Caco-2 (cell line): ENCODE measurements at regions not wholly inside any gene's neighbourhood (a gene's known extent, or its start where the extent isn't known, plus 50 kb on each side); places are given as distances from the start of the nearest gene placed in this dataset.

ENCODE experiments used
- BruUV-seq: library from RNA; stranded (reverse); fragments of 400-500 nt; replicated peaks from 2 replicates; lab custom pipeline; 2021; lab: Mats Ljungman, UMichigan
- CTCF ChIA-PET: fragments of 300-600 bp; sonication (Branson Sonifier 250); formaldehyde crosslinking; loops from one replicate; lab custom pipeline; 2022; ENCODE audit warnings: antibody characterized with exemption; lab: Charles Lee
- POLR2A ChIA-PET: fragments of 300-600 bp; sonication (Branson Sonifier 250); formaldehyde crosslinking; loops from one replicate; lab custom pipeline; 2022; ENCODE audit warnings: antibody characterized with exemption; lab: Charles Lee
- DNase-seq, 2 experiments: peaks; one replicate each; pipeline versions ENCODE4 v3.0.0 to v3.0.0-alpha.2; 2020 to 2022
- H3K27me3 ChIP-seq: replicated peaks from 2 replicates; pipeline ENCODE4 v1.6.0; 2011; ENCODE audit warnings: low read length; ENCODE audit not compliant: control insufficient read depth, insufficient read depth
- H3K36me3 ChIP-seq: 2 replicates; pipeline ENCODE4 v1.5.1; 2011; ENCODE audit warnings: low read length; ENCODE audit not compliant: control insufficient read depth, insufficient read depth
- H3K4me1 ChIP-seq: fragments of 250-450 bp; sonication (Bioruptor Pico); 2 replicates; pipeline ENCODE4 v1.5.1; 2020; ENCODE audit warnings: mild to moderate bottlenecking
- H3K4me3 ChIP-seq: 2 replicates; pipeline ENCODE4 v1.5.1; 2011; ENCODE audit warnings: low read depth, mild to moderate bottlenecking, control low read depth, low read length
- H3K9me3 ChIP-seq: fragments of 250-450 bp; sonication (Bioruptor Pico); 2 replicates; pipeline ENCODE4 v1.5.1; 2020; ENCODE audit warnings: mild to moderate bottlenecking, moderate library complexity
- H3K27ac Mint-ChIP-seq: one replicate; pipeline ENCODE4 v1.8.0; 2022; ENCODE audit warnings: mixed read lengths; ENCODE audit not compliant: unreplicated experiment
- H3K27me3 Mint-ChIP-seq: one replicate; pipeline ENCODE4 v1.8.0; 2022; ENCODE audit warnings: mixed read lengths; ENCODE audit not compliant: insufficient read depth, unreplicated experiment
- H3K36me3 Mint-ChIP-seq: one replicate; pipeline ENCODE4 v1.8.0; 2022; ENCODE audit warnings: mild to moderate bottlenecking, mixed read lengths; ENCODE audit not compliant: insufficient read depth, unreplicated experiment
- H3K4me1 Mint-ChIP-seq: one replicate; pipeline ENCODE4 v1.8.0; 2022; ENCODE audit warnings: low read depth, mixed read lengths; ENCODE audit not compliant: unreplicated experiment
- H3K4me3 Mint-ChIP-seq: one replicate; pipeline ENCODE4 v1.8.0; 2022; ENCODE audit warnings: mild to moderate bottlenecking, moderate library complexity, mixed read lengths; ENCODE audit not compliant: unreplicated experiment
- H3K9me3 Mint-ChIP-seq: one replicate; pipeline ENCODE4 v1.8.0; 2022; ENCODE audit warnings: mixed read lengths; ENCODE audit not compliant: unreplicated experiment
- CTCF ChIP-seq, 2 experiments: fragments of 200-600 bp in 1 of 2; IDR thresholded peaks; 1 replicate in 1 of 2; 2 replicates in 1 of 2; pipeline versions ENCODE4 v1.5.1 to v1.8.0; 2011 to 2022; ENCODE audit warnings: antibody characterized with exemption in 1 of 2, control low read depth in 1 of 2, inconsistent platforms in 1 of 2, low read depth in 1 of 2, low read length in 1 of 2, mild to moderate bottlenecking in 1 of 2, moderate library complexity in 1 of 2; ENCODE audit not compliant: insufficient read depth in 1 of 2, severe bottlenecking in 1 of 2, unreplicated experiment in 1 of 2
- intact Hi-C: fragments of 100-400 bp; cut with micrococcal nuclease; formaldehyde crosslinking; loops from one replicate; pipeline ENCODE4 v1.10.0; 2022; ENCODE audit not compliant: unreplicated experiment

GRCh38 chr6:122264557-122264956 lies 134.9 kb upstream of the HSF2 start:
- H3K27me3 ChIP-seq, result no peaks in the 10 kb centered on the region
- ChIA-PET POLR2A (no interaction called here), CTCF (no interaction called here)
- H3K4me3 ChIP-seq, result no peak overlapping the region
- no TSS peak for BruUV-seq
- H3K9me3 Mint-ChIP-seq, result no peaks in the 10 kb centered on the region
- H3K4me1 ChIP-seq, result no peaks in the 10 kb centered on the region
- H3K36me3 Mint-ChIP-seq, result no peaks in the 10 kb centered on the region
- H3K36me3 ChIP-seq, result no peaks in the 10 kb centered on the region
- no peak overlapping the region for H3K27ac Mint-ChIP-seq
- H3K27me3 Mint-ChIP-seq, result no peaks in the 10 kb centered on the region
- H3K4me1 Mint-ChIP-seq, result no peaks in the 10 kb centered on the region
- H3K9me3 ChIP-seq, result no peaks in the 10 kb centered on the region
- intact Hi-C loops, result no loop called here
- H3K4me3 Mint-ChIP-seq, result no peak overlapping the region
- no peak for DNase-seq
- no peak for TF ChIP-seq CTCF (IDR thresholded peaks at IDR 0.05; ENCODE audit: insufficient read depth in 1 of 2, low read depth in 1 of 2, low read length in 1 of 2, severe bottlenecking in 1 of 2, unreplicated experiment in 1 of 2)

- Mint-ChIP-seq H3K9me3 (no peaks in the 10 kb centered on the region), H3K4me1 (no peaks in the 10 kb centered on the region), H3K27ac (no peak overlapping the region), H3K27me3 (no peaks in the 10 kb centered on the region), H3K36me3 (no peaks in the 10 kb centered on the region), H3K4me3 (no peak overlapping the region)
- no peaks in the 10 kb centered on the region for H3K36me3 ChIP-seq
- ChIA-PET CTCF (no interaction called here), POLR2A (no interaction called here)
- intact Hi-C loops, result no loop called here
- no peak for DNase-seq
- H3K4me3 ChIP-seq, result no peak overlapping the region
- H3K4me1 ChIP-seq, result no peaks in the 10 kb centered on the region
- BruUV-seq, result no TSS peak
- no peaks in the 10 kb centered on the region for H3K27me3 ChIP-seq
- H3K9me3 ChIP-seq, result no peaks in the 10 kb centered on the region
- TF ChIP-seq CTCF (IDR thresholded peaks at IDR 0.05; ENCODE audit: insufficient read depth in 1 of 2, low read depth in 1 of 2, low read length in 1 of 2, severe bottlenecking in 1 of 2, unreplicated experiment in 1 of 2), result no peak
Measured at GRCh38 chr6:122265755-122266154, 133.7 kb upstream of the HSF2 start.

- no peaks in the 10 kb centered on the region for H3K36me3 ChIP-seq
- ChIA-PET CTCF (no interaction called here), POLR2A (no interaction called here)
- H3K27me3 ChIP-seq, result no peaks in the 10 kb centered on the region
- no peak for TF ChIP-seq CTCF (IDR thresholded peaks at IDR 0.05; ENCODE audit: insufficient read depth in 1 of 2, low read depth in 1 of 2, low read length in 1 of 2, severe bottlenecking in 1 of 2, unreplicated experiment in 1 of 2)
- H3K4me1 Mint-ChIP-seq, result no peaks in the 10 kb centered on the region
- intact Hi-C loops, result no loop called here
- no peak overlapping the region for H3K27ac Mint-ChIP-seq
- no TSS peak for BruUV-seq
- no peaks in the 10 kb centered on the region for H3K4me1 ChIP-seq
- no peak overlapping the region for H3K4me3 ChIP-seq
- no peak overlapping the region for H3K4me3 Mint-ChIP-seq
- peaks cover 3% of the 10 kb centered on the region for H3K27me3 Mint-ChIP-seq
- H3K9me3 ChIP-seq, result no peaks in the 10 kb centered on the region
- H3K9me3 Mint-ChIP-seq, result no peaks in the 10 kb centered on the region
- H3K36me3 Mint-ChIP-seq, result no peaks in the 10 kb centered on the region
- no peak for DNase-seq
Measured at GRCh38 chr6:122268394-122268793, 131.1 kb upstream of the HSF2 start.
